ENCODE measurements at regions not wholly inside any gene's neighbourhood (a gene's known extent, or its start where the extent isn't known, plus 50 kb on each side); places are given as distances from the start of the nearest gene placed in this dataset.

GRCh38 chr6:40968620-40969164 is 70.3 kb downstream of the UNC5CL start:
- TF ChIP-seq CTCF (IDR thresholded peaks at IDR 0.05 in 4 of 5, conservative IDR thresholded peaks at IDR 0.05 in 1 of 5) (no peak), POLR2A (IDR thresholded peaks at IDR 0.05) (no peak)
